ENCODE measurements at regions not wholly inside any gene's neighbourhood (a gene's known extent, or its start where the extent isn't known, plus 50 kb on each side); places are given as distances from the start of the nearest gene placed in this dataset.
A peak's percentile ranks its signal among the peaks of the same experiment; 100 is the strongest.

- no peak overlapping the region for H3K4me3 ChIP-seq
- WGBS, 3 donors: 53 to 60% (median 57%) methylated on average over 2 of the region's 2 CpGs
- no peak overlapping the region for H3K27ac ChIP-seq
- H3K36me3 ChIP-seq: no peaks in the 10 kb centered on the region
- no peak for DNase-seq
- H3K9me3 ChIP-seq: no peaks in the 10 kb centered on the region
- H3K27me3 ChIP-seq: no peaks in the 10 kb centered on the region
- intact Hi-C loops (cut with DNase I): loop anchor here in 1 of 4 donors (5.0 kb wide), 1 partner anchor 428 kb away; no protein-coding TSS in a partner anchor
- TF ChIP-seq EP300 (IDR thresholded peaks at IDR 0.05) (no peak), POLR2A (IDR thresholded peaks at IDR 0.05) (no peak)
- TF ChIP-seq, protein P1, sequence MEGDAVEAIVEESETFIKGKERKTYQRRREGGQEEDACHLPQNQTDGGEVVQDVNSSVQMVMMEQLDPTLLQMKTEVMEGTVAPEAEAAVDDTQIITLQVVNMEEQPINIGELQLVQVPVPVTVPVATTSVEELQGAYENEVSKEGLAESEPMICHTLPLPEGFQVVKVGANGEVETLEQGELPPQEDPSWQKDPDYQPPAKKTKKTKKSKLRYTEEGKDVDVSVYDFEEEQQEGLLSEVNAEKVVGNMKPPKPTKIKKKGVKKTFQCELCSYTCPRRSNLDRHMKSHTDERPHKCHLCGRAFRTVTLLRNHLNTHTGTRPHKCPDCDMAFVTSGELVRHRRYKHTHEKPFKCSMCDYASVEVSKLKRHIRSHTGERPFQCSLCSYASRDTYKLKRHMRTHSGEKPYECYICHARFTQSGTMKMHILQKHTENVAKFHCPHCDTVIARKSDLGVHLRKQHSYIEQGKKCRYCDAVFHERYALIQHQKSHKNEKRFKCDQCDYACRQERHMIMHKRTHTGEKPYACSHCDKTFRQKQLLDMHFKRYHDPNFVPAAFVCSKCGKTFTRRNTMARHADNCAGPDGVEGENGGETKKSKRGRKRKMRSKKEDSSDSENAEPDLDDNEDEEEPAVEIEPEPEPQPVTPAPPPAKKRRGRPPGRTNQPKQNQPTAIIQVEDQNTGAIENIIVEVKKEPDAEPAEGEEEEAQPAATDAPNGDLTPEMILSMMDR (IDR thresholded peaks at IDR 0.05): no peak
- peaks cover 2% of the 10 kb centered on the region for H3K4me1 ChIP-seq (ENCODE audit: insufficient read depth)
Observed at GRCh38 chr11:45344028-45344427, 57.9 kb upstream of the SYT13 start.

DNA sequence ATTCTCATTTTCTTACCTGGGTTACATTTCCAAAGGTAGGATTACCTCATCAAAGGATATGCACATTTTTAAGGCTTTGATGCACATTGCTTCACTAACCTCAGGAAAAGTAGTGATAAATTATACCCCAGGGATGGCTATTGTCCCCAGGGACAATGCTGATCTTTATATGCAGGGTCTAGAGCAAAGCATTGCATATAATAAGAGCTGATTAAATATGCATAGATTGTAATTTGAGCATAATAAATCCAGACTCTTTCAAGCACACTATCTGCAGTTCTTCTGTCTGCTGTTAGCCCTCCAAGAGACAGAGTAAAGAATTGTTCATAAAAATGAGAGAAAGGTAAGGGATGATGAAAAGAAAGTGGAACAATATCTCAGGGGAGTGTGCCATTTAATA is 57.3 kb upstream of the SYT13 start:
- H3K27me3 ChIP-seq: no peaks in the 10 kb centered on the region
- no peak overlapping the region for H3K27ac ChIP-seq
- peaks cover 2% of the 10 kb centered on the region for H3K4me1 ChIP-seq (ENCODE audit: insufficient read depth)
- no peaks in the 10 kb centered on the region for H3K9me3 ChIP-seq
- H3K36me3 ChIP-seq: no peaks in the 10 kb centered on the region
- DNase-seq: no peak
- intact Hi-C loops (cut with DNase I): loop anchor here in 1 of 4 donors (5.0 kb wide), 1 partner anchor 429 kb away; no protein-coding TSS in a partner anchor
- TF ChIP-seq, protein P1 (IDR thresholded peaks at IDR 0.05): no peak
- TF ChIP-seq POLR2A (IDR thresholded peaks at IDR 0.05) (no peak), EP300 (IDR thresholded peaks at IDR 0.05) (no peak)
- no peak overlapping the region for H3K4me3 ChIP-seq

- no peaks in the 10 kb centered on the region for H3K9me3 ChIP-seq
- peaks cover 2% of the 10 kb centered on the region for H3K4me1 ChIP-seq (ENCODE audit: insufficient read depth)
- TF ChIP-seq, protein P1 (IDR thresholded peaks at IDR 0.05): no peak
- TF ChIP-seq EP300 (IDR thresholded peaks at IDR 0.05): no peak
- TF ChIP-seq POLR2A (IDR thresholded peaks at IDR 0.05): no peak
- intact Hi-C loops (cut with DNase I): loop anchor here in 1 of 4 donors (5.0 kb wide), 1 partner anchor 431 kb away; no protein-coding TSS in a partner anchor
- H3K4me3 ChIP-seq: no peak overlapping the region
- no peak overlapping the region for H3K27ac ChIP-seq
- 89 to 92% (median 91%) methylated on average over 7 of the region's 7 CpGs for WGBS, 3 donors
- H3K36me3 ChIP-seq: no peaks in the 10 kb centered on the region
- DNase-seq: no peak
- no peaks in the 10 kb centered on the region for H3K27me3 ChIP-seq
Observed at GRCh38 chr11:45341372-45341771, 55.2 kb upstream of the SYT13 start.

GRCh38 chr11:45339729-45340519 is 53.8 kb upstream of the SYT13 start:
- Histone ChIP-seq H3K27me3 (no peaks in the 10 kb centered on the region), H3K9me3 (no peaks in the 10 kb centered on the region), H3K27ac (no peak overlapping the region), H3K4me3 (no peak overlapping the region), H3K4me1 (ENCODE audit: insufficient read depth) (peaks cover 2% of the 10 kb centered on the region), H3K36me3 (no peaks in the 10 kb centered on the region)
- TF ChIP-seq, protein P1 (IDR thresholded peaks at IDR 0.05): peak; percentile 81 to 88 (median 87)
- TF ChIP-seq POLR2A (IDR thresholded peaks at IDR 0.05): no peak
- 5 to 7% (median 5%) methylated on average over 26 of the region's 26 CpGs for WGBS, 3 donors
- DNase-seq: peak; percentile 93 to 96 (median 96)
- intact Hi-C loops (cut with DNase I): loop anchor here in 2 of 4 donors (5.0 to 10.0 kb wide), 3 partner anchors 405 to 435 kb away; no protein-coding TSS in a partner anchor
